ENCODE measurements at regions not wholly inside any gene's neighbourhood (a gene's known extent, or its start where the extent isn't known, plus 50 kb on each side); places are given as distances from the start of the nearest gene placed in this dataset.
"Not testable (repeated sequence)": the region's sequence is repeated elsewhere in the genome, so short reads cannot be mapped to it uniquely, and the experiment has no call there.

GRCh38 chr16:59108374-59108773 lies 374.3 kb upstream of the GOT2 start:
- no peak overlapping the region for H2AFZ ChIP-seq (ENCODE audit: low read length)
- no peaks in the 10 kb centered on the region for H3K79me2 ChIP-seq (ENCODE audit: insufficient read depth, low read length)
- no peak overlapping the region for H3K4me3 ChIP-seq (replicated peaks in 1 of 3; ENCODE audit: insufficient read depth in 1 of 3, low read depth in 2 of 3, low read length in 3 of 3)
- H3K4me2 ChIP-seq (ENCODE audit: low read depth, low read length) = no peak overlapping the region
- intact Hi-C loops (cut with micrococcal nuclease; ENCODE audit: unreplicated experiment) = no loop called here
- in situ Hi-C loops (cut with HindIII; ENCODE audit: extremely low pct_ligation_motif_present, low pct_unique_long_range_greater_than_20kb) = no loop called here
- DNase-seq (ENCODE audit: low spot score) (no peak), FAIRE-seq (no peak), ATAC-seq (no peak)
- H4K20me1 ChIP-seq (ENCODE audit: insufficient read depth, low read length) = no peaks in the 10 kb centered on the region
- no peaks in the 10 kb centered on the region for H3K9me3 ChIP-seq (ENCODE audit: low read length)
- no TSS peak for BruUV-seq (replicated peaks)
- ChIA-PET CTCF (ENCODE audit: low intra/inter-chr PET ratio, low total read pairs) (no interaction called here), POLR2A (no interaction called here)
- no peak overlapping the region for H3K9ac ChIP-seq (ENCODE audit: insufficient read depth, low read depth, low read length)
- H3K27ac ChIP-seq (ENCODE audit: extremely low read length, insufficient read depth, low read length) = no peak overlapping the region
- no peak for TF ChIP-seq SIX4 (CRISPR knock-in tag; IDR thresholded peaks at IDR 0.05)
- TF ChIP-seq, protein P1, sequence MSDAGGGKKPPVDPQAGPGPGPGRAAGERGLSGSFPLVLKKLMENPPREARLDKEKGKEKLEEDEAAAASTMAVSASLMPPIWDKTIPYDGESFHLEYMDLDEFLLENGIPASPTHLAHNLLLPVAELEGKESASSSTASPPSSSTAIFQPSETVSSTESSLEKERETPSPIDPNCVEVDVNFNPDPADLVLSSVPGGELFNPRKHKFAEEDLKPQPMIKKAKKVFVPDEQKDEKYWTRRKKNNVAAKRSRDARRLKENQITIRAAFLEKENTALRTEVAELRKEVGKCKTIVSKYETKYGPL (CRISPR knock-in tag; IDR thresholded peaks at IDR 0.05) = no peak
- TF ChIP-seq FOXK1 (CRISPR knock-in tag; IDR thresholded peaks at IDR 0.05; ENCODE audit: borderline replicate concordance, low read depth) = no peak
- TF ChIP-seq AGO2 (optimal IDR thresholded peaks at IDR 0.05; ENCODE audit: low read depth, low read length) = no peak
- TF ChIP-seq SOX5 (CRISPR knock-in tag; IDR thresholded peaks at IDR 0.05; ENCODE audit: borderline replicate concordance) = no peak
- TF ChIP-seq CCDC6 (CRISPR knock-in tag; IDR thresholded peaks at IDR 0.05) = no peak
- no peak for TF ChIP-seq NR2F6 (IDR thresholded peaks at IDR 0.05)
- no peak for TF ChIP-seq NR2F6 (CRISPR knock-in tag; IDR thresholded peaks at IDR 0.05)
- H3K36me3 ChIP-seq (replicated peaks in 1 of 2; ENCODE audit: control insufficient read depth in 1 of 2, insufficient read depth in 2 of 2, low read length in 2 of 2) = no peaks in the 10 kb centered on the region
- no peaks in the 10 kb centered on the region; a peak in 1 of 5 replicates for H3K27me3 ChIP-seq (ENCODE audit: control insufficient read depth in 1 of 2, insufficient read depth in 2 of 2, low read length in 2 of 2)
- no peaks in the 10 kb centered on the region for H3K4me1 ChIP-seq (ENCODE audit: insufficient read depth, low read length)
- WGBS (ENCODE audit: low lambda C conversion rate) = 5% methylated on average over 2 of the region's 2 CpGs

- ATAC-seq; intact Hi-C loops (cut with micrococcal nuclease; ENCODE audit: unreplicated experiment); H3K27me3 ChIP-seq (ENCODE audit: control insufficient read depth in 1 of 2, insufficient read depth in 2 of 2, low read length in 2 of 2); H3K4me1 ChIP-seq (ENCODE audit: insufficient read depth, low read length); FAIRE-seq; DNase-seq (ENCODE audit: low spot score); BruUV-seq (replicated peaks); CTCF ChIA-PET (ENCODE audit: low intra/inter-chr PET ratio, low total read pairs); H2AFZ ChIP-seq (ENCODE audit: low read length); H3K9ac ChIP-seq (ENCODE audit: insufficient read depth, low read depth, low read length); H3K4me3 ChIP-seq (replicated peaks in 1 of 3; ENCODE audit: insufficient read depth in 1 of 3, low read depth in 2 of 3, low read length in 3 of 3); H3K4me2 ChIP-seq (ENCODE audit: low read depth, low read length); H3K36me3 ChIP-seq (replicated peaks in 1 of 2; ENCODE audit: control insufficient read depth in 1 of 2, insufficient read depth in 2 of 2, low read length in 2 of 2); H4K20me1 ChIP-seq (ENCODE audit: insufficient read depth, low read length); in situ Hi-C loops (cut with HindIII; ENCODE audit: extremely low pct_ligation_motif_present, low pct_unique_long_range_greater_than_20kb); H3K27ac ChIP-seq (ENCODE audit: extremely low read length, insufficient read depth, low read length); H3K79me2 ChIP-seq (ENCODE audit: insufficient read depth, low read length); POLR2A ChIA-PET; H3K9me3 ChIP-seq (ENCODE audit: low read length): not testable (repeated sequence)
- 12% methylated on average over 5 of the region's 9 CpGs for WGBS (ENCODE audit: low lambda C conversion rate)
Measured at GRCh38 chr16:59096682-59097081, 362.6 kb upstream of the GOT2 start.

Measured in HepG2 (cell line).